Limb (tissue), 2 donors: ENCODE measurements at regions not wholly inside any gene's neighbourhood (a gene's known extent, or its start where the extent isn't known, plus 50 kb on each side); places are given as distances from the start of the nearest gene placed in this dataset.
A peak's percentile ranks its signal among the peaks of the same experiment; 100 is the strongest.
"Not testable (repeated sequence)": the region's sequence is repeated elsewhere in the genome, so short reads cannot be mapped to it uniquely, and the experiment has no call there.

Source experiments
- DNase-seq, 2 donors: peaks; one replicate each; pipeline ENCODE4 v3.0.0-alpha.2; 2016; ENCODE audit errors: extremely low spot score in 2 of 2

DNA sequence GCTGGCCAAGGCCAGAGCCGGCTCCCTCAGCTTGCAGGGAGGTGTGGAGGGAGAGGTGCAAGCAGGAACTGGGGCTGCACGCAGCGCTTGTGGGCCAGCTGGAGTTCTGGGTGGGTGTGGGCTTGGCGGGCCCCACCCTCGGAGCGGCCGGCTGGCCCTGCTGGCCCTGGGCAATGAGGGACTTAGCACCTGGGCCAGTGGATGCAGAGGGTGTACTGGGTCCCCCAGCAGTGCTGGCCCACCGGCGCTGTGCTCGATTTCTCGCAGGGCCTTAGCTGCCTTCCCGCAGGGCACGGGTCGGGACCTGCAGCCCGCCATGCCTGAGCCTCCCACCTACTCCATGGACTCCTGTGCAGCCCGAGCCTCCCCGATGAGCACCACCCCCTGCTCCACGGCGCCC lies 115.6 kb upstream of the MARK1 start:
- DNase-seq, result not testable (repeated sequence)

DNA sequence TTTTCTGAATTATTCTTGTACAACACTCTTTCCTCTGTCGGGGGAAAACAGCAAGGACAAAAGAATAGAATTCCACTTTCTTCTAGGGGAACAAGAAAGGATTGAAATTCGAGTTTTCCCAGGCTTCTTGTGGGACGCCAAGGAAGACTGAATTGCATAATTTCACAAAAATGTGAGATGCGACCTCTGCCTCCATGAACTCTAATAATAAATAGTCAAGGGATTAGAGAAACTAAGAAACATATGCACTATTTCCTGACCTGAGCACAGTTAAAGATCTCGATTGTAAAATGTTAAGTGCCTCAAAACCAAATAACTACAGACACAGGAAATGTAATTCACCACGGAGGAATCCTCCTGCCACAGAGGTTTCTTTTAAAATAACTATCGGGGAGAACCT lies 117.3 kb upstream of the MARK1 start:
- DNase-seq, result peak in 1 of 2 donors; percentile 51

DNA sequence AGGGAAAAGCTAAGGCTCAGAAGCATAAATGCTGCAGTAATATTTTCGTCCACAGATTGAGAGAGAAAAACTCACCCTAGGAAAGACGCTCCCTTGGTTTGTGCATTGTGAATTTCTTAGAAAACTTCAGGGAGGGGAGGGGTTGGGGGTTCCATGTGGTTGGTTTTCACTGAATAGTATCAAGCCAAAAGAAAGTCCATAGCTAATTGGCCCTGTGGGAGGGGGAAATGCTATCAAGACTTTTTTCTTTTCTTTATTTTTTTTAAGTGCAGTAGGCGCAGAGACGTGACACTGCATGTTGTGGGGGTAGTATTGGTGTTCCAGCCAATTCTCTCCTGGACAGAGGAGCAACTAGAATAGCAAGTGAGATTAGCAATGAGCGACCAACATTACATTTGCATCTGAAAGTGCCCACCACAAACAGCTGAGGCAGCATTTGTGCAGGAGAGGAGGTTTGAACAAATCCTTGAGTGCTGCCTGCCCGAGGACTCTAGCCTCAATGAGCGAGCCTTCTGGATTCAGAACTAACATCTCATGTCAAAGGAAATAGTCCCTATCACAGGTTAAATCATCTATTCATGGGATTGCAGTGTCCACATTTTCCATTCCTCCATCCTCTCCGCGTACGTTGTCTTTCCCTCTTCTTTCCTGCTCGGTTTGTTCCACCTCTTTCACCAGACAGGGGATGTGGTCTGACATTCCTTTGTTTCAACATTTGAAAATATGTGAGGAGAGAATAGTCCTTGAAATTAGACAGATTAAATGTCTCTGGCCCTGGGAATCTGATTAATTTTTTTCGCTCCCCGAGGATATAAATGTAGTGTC lies 118.0 kb upstream of the MARK1 start:
- DNase-seq, result peak in 1 of 2 donors; percentile 44

DNA sequence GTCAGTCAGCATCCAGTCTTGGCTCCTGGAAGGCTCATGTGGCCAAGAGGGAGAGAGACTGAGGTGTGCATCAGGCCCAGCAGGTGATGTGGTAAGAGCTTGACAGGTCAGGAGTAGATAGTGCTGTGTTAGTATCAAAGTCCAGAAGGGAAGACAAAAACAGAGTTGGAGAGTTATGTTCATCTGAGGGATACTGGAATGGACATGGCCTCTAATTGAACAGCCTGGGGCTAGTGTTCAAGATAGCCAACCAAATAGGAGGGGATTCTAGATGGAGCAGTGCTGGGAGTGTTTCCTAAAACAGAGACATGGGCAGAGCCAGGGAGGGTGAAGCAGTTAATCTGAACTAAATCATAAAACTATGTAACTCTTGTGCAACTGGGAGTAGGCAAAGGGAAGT lies 120.7 kb upstream of the MARK1 start:
- DNase-seq, result no peak

DNA sequence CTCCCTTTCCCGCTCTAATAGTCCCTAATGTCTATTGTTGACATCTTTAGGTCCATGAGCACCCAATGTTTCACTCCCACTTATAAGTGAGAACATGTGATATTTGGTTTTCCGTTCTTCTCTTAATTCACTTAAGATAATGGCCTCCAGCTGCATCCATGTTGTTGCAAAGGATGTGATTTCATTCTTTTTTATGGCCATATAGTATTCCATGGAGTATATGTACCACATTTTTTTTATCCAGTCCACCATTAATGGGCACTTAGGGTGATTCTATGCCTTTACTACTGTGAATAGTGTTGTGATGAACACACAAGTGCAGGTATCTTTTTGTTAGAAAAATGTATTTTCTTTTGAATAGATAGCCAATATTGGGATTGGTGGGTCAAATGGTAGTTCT lies 126.0 kb upstream of the RAB3GAP2 start:
- DNase-seq, result no peak

DNA sequence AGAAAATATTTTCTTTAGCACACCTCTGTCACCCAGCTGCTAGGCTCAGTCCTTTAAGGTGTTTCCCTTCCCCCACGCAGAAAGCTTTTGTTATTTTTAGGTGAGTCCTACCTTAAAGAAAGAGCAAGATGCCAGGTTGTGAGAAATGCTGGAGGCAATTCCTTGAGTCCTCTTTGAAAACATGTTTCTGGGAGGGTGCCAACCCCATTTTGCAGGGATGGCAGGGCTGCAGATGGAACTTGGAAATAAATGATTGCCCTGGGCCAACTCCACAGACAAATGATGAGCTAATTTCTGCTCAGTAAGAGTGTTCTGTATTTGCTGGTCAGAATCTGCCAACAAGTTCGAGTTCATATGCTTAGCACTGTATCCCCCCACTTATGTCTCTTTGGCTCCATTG lies 119.2 kb upstream of the RAB3GAP2 start:
- DNase-seq, result no peak

DNA sequence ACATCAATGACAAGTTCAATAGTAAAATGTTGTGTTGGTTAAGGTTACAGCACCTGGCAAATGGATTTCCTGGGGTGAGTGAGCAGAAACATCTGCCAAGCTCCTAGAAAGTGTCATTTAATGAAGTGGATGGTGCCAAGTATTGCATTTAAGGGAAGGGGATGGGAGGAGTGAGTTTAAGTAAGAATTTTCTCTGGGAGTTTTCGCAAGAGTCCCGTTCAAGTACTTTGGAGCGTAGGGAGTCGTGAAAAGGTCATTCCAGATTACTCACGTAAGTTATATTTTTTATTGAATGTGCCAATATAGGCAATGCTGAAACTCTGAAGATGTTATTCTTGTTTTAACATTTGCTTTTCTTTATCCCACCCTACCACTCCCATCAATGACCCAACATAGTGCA lies 117.4 kb upstream of the RAB3GAP2 start:
- no peak for DNase-seq

DNA sequence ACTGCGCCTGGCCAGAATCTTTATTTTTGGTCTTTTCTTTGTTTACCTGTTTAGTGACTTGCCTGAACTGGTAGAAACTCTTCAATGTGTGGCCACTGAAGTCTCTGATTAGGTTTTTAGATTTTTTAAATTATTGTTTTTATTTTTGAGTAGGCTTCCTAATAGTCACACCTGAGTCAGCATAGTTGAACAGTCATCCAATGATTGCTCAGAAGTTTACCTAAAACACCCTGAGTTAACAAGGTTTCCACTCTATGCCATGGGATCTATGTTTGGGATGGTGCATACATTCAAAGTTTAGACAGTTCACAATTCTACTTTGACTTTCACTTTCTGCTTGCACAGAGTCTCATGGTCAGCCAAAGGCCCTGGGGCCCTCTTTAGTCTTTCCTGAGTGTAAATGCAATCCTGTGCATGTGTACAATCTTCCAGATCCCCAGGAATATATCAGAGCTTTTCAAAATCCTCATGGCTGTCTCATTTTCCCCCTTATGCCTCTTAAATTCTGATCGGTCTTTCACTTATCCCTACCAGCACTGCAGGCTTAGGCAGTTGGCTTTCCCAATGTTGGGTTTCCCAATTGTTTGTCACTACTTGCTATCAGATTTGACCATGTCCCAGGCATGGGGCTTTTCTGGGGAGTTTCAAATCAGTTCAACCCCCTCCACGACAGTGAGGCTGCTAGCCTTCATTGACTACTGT lies 114.4 kb upstream of the RAB3GAP2 start:
- no peak for DNase-seq

DNA sequence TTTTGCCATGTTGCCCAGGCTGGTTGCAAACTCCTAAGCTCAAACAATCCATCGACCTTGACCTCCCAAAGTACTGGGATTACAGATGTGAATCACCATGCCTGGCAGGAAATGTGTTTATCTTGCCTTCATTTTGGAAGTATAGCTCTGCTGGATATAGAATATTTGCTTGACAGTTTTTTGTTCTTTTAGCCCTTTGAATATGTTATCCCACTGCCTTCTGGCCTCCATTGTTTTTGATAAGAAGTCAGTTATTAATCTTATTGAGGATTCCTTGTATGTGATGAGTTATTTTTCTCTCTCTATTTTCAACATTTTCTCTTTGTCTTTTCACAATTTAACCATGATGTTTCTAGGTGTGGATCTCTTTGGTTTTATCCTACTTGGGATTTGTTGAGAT lies 112.9 kb upstream of the RAB3GAP2 start:
- no peak for DNase-seq

DNA sequence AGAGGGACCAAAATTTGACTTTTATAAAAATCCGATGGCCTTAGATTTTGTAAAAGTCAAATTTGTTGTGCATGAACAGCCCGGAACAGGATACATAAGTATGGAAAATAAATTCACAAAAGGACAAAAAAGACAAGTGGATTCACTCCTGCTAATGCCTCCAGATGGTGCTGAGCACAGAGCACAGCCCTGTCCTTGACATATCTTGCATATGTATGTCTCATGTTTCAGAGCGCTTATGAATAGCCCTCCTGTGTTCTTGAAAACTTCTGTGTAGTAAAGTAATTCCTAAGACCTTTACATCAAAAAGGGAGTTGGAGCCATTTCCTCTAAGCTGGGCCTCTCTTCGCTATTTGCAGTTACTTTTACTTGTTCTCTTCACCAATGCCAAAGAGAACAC lies 110.7 kb upstream of the RAB3GAP2 start:
- DNase-seq, result no peak

DNA sequence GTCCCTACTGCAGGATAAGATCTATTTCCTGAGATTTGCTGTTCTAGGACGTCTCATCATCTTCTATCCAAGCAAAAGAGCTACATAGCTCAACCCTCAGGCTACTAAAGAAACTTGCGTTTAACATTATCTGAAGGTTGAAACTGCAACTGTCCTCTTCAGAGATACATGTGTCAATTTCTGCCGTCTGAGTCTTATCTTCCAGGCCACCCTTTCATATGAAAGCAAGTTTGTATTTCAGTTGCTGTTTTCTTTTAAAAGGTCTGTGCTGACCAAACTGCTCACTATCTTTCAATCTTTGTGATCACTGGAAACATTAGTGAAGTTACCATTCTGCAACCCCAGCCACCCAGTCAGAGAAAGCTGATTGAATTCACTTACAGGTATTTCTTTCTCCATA lies 108.6 kb upstream of the RAB3GAP2 start:
- DNase-seq, result no peak

DNA sequence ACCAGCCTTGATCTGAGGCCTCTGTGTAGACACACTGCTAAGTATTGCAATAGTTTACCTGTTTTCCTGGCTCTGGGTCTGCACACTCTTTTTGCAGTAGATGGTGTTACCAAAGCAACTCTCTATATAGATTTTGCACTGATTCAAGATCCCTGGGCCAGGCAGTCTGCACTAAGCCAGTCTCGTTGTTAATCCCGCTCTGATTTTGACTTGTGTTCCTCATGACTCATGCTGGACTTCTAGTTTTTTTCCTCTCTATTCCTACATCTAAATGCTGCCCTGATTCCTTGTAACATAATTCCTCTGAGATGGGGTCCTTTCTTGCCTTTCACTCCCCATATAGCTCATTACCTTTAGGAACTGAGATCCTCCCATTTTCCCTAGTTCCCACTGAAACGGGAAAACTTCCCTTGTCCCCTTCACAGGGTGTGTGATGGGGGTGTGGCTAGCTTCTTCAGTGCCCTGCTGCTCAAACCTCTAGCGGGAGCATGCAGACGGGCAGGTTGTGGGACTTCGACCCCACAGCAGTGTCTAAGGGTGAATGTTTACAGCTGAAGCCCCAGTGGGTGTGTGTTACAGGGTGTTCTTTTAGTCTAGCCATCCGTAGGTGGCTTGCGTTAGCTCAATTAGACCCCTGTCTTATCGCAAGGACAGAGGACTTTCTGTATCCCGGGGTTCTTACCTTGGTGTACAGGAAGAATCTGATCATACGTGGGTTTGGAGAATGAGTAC lies 106.5 kb upstream of the RAB3GAP2 start:
- DNase-seq, result no peak

DNA sequence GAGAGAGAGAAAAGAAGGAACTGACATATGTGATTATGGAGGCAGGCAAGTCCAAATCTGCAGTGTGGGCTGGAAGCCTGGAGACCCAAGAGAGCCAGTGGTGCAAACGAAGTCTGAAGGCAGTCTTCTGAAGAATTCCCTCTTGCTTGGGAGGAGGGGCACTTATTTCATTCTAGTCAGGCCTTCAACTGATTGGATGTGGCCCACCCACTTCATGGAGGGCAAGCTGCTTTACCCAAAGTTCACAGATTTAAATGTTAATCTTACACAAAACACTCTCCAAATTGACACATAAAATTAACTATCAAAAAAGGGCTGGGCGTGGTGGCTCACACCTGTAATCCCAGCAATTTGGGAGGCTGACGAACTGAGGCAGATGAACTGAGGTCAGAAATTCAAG lies 103.5 kb upstream of the RAB3GAP2 start:
- DNase-seq, result no peak

DNA sequence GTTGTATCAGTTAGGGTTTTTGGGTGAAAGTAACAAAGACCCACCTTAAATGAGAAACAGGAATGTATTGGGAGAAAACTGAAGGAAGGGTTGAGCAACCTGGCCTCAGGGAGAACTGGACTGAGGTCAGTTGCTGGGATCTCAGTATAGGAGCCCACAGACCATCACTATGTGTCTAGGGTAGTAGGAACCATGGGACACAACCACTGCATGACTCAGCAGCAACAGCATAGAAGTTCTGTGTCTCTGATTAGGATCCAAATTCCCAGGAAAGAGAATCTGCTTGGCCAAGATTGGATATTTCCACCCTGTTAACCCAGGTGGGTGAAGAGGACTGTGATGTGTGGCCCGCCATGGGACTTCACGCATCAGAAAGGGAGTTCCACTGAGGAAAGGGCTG lies 102.2 kb upstream of the RAB3GAP2 start:
- no peak for DNase-seq

DNA sequence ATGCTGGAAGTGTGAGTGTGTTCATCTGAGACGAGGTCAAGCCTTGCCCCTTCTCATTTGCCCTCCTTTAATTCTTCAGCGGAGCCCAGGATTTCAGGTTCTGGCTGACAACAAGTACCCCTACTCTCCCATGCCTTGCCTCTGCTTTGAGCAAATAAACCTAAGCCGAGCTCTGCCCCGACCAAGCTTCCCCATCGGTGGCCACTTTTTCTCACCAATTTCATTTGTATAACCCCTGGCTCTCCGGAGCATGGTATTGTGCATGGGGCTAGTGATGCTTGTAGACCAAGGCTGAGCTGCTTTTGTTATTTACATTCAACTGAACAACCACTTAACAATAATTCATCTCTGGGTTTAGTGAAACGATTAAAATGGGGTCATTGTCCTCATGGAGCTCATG lies 100.2 kb upstream of the RAB3GAP2 start:
- no peak for DNase-seq

DNA sequence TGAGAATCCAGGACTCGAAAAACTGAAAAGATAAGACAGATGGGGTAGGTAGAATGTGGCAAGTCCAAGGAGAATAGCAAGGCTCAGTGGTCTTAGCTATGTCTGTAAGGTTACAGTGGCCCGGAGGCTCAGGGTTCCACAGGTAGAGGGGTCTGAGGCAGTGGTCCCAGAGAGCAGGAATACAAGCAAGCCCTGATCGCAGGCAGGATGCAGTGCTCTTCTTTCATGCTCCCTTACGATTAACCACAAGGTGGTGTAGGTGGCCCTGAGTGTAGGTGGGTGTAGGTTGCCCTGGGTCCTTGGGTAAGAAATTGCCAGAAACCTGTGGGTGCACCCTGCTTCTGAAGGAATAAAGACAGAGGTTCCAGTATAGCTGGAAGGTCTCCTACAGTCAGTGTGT lies 99.1 kb upstream of the RAB3GAP2 start:
- no peak for DNase-seq

DNA sequence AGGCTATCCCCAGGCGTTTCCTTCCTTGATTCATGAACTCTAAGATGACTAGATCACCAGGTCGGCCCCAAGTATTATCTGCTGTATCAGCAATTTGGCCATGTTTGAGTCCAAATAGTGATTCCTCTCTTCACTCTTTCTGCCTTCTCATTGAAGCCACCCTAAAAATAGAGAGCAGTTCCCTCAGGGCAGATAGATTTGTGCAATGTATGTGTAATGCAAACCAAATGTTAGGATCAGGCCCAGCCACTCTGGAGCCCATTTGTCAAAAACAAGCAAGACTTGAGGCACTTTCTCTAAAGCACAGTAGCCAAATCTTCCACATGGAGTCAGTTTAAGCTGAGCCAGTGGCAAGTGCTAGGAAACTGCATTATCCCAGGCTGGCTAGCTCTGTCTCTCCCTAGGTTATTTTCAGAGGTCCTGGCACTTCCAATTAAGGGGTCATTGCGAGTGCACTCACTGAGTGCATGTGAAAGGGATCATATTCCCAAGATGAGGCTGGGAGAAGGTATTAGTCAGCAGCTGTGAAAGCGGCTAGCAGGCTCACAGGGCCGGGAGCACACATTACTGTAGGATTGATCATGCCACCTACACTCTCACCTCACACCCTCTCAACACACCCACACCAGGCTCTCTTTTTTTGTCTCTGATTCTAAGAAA lies 97.9 kb upstream of the RAB3GAP2 start:
- peak; percentile 40 to 45 for DNase-seq

DNA sequence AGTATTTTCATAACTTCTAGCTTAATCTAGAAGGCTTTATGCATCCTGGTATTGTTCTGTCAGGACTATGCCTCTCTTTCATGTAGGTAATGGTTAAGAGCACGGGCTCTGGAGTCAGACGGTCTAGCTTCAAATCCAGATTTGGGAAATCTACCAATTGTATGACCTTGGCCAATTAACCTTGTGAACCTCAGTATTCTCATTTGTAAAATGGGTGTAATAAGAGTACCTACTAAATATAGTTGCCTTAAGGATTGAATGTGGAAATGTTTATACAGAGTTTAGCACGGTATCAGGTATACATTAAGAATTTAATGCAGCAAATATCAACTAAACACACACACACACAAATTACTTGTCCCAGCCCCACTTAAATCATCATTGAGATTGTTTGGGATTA lies 97.3 kb upstream of the RAB3GAP2 start:
- DNase-seq, result no peak

DNA sequence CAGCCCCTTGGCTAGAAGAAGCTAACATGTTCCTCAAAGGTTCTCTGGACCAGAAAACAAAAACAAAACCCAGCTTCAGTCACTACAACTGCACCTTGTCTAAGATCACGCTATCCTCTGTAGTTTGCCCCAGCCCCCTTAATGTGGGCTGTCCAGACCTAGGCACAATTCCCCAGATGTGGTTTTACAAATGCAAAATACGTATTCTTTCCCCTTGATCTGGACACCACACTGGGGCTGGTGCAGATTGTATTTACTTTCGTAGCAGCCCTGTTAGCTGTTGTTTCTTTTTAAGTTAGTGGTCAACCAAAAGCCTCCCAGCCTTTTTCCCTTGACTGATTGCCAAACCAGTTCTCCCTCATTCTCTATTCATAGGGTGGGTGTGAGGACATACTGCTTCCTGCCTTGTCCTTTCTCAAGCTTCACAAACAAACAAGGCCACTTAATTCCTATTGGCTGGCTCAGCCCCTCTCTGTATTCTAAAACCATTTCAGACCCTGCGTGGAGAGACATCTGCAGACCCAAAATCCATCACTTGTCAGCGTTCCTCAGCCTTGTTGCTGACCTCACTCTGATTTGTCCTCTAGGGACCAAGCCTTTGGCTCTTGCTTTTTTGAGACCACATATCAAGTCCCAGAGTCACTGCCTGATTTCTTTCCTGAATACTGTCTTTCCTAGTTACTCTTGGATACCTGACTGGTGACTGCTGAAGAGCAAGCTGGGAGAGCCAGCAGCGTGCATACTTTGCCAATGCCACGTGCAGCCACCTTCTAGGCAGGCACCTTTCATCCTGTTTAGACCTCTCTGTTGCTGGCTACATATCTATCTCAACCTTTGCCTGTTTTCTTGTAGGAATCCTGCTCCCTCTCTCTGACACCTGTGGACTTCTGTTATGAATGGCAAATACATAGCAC lies 96.4 kb upstream of the RAB3GAP2 start:
- DNase-seq, result no peak

DNA sequence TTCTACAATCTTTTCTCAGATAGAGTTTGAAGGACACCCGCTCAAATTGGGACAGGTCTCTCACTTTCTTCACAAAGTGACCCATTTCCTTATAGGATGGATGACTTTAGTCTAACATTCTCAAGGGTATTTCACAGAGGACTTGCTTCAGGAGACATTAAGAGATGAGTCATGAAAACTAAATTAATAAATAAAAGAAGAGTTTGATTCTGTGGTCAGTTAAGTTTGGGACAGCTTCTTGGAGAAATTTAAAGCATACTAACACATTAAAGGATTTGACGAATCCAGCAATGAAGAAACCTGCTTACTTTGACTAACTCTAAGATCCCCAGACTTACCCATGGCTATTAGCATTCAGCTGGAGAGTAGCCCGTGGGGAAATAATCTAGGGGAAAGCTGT lies 95.6 kb upstream of the RAB3GAP2 start:
- no peak for DNase-seq

DNA sequence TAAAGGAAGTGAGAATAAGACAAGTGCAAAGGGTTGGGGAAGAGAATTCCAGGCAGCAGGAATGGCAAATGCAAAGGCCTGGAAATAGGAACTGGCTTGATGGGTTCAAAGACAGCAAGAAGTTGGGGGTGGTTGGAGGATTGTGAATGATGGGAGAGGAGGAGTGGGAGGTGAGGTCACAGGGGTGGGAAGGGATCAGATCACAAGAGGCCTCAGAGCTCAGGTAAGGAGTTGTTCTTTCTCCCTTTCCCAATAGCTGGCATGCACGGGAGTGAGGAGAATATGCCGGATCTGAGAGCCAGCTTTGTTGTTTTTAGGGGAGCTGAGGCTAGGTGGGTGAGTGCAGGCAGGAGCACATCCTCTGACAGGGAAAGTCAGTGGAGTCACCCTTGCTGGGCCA lies 94.0 kb upstream of the RAB3GAP2 start:
- DNase-seq, result no peak
